ENCODE measurements at regions not wholly inside any gene's neighbourhood (a gene's known extent, or its start where the extent isn't known, plus 50 kb on each side); places are given as distances from the start of the nearest gene placed in this dataset.

GRCh38 chr9:79280691-79281090 lies 291.1 kb upstream of the TLE4 start:
- DNase-seq (ENCODE audit: extremely low read depth in 1 of 2, low read depth in 1 of 2) = no peak

GRCh38 chr9:79284081-79284480 lies 287.7 kb upstream of the TLE4 start:
- no peak for DNase-seq (ENCODE audit: extremely low read depth in 1 of 2, low read depth in 1 of 2)

- no peak for DNase-seq (ENCODE audit: extremely low read depth in 1 of 2, low read depth in 1 of 2)
Observed at GRCh38 chr9:79286992-79287707, 284.6 kb upstream of the TLE4 start.

GRCh38 chr9:79287708-79288290 lies 284.0 kb upstream of the TLE4 start:
- no peak for DNase-seq (ENCODE audit: extremely low read depth in 1 of 2, low read depth in 1 of 2)

GRCh38 chr9:79289856-79290255 lies 281.9 kb upstream of the TLE4 start:
- DNase-seq (ENCODE audit: extremely low read depth in 1 of 2, low read depth in 1 of 2) = no peak

GRCh38 chr9:79292731-79293280 lies 279.0 kb upstream of the TLE4 start:
- no peak for DNase-seq (ENCODE audit: extremely low read depth in 1 of 2, low read depth in 1 of 2)

- no peak for DNase-seq (ENCODE audit: extremely low read depth in 1 of 2, low read depth in 1 of 2)
Observed at GRCh38 chr9:79300068-79300467, 271.7 kb upstream of the TLE4 start.

GRCh38 chr9:79301085-79301484 lies 270.7 kb upstream of the TLE4 start:
- no peak for DNase-seq (ENCODE audit: extremely low read depth in 1 of 2, low read depth in 1 of 2)

GRCh38 chr9:79301551-79302391 lies 270.0 kb upstream of the TLE4 start:
- no peak for DNase-seq (ENCODE audit: extremely low read depth in 1 of 2, low read depth in 1 of 2)

- no peak for DNase-seq (ENCODE audit: extremely low read depth in 1 of 2, low read depth in 1 of 2)
Observed at GRCh38 chr9:79302569-79302968, 269.2 kb upstream of the TLE4 start.

GRCh38 chr9:79308012-79308411 lies 263.8 kb upstream of the TLE4 start:
- no peak for DNase-seq (ENCODE audit: extremely low read depth in 1 of 2, low read depth in 1 of 2)

- DNase-seq (ENCODE audit: extremely low read depth in 1 of 2, low read depth in 1 of 2) = no peak
Observed at GRCh38 chr9:79312686-79313421, 258.9 kb upstream of the TLE4 start.

GRCh38 chr9:79325501-79325900 lies 246.3 kb upstream of the TLE4 start:
- DNase-seq (ENCODE audit: extremely low read depth in 1 of 2, low read depth in 1 of 2) = no peak

GRCh38 chr9:79329861-79330260 lies 241.9 kb upstream of the TLE4 start:
- no peak for DNase-seq (ENCODE audit: extremely low read depth in 1 of 2, low read depth in 1 of 2)

- no peak for DNase-seq (ENCODE audit: extremely low read depth in 1 of 2, low read depth in 1 of 2)
Observed at GRCh38 chr9:79334001-79334400, 237.8 kb upstream of the TLE4 start.

GRCh38 chr9:79334711-79335110 lies 237.1 kb upstream of the TLE4 start:
- no peak for DNase-seq (ENCODE audit: extremely low read depth in 1 of 2, low read depth in 1 of 2)

- no peak for DNase-seq (ENCODE audit: extremely low read depth in 1 of 2, low read depth in 1 of 2)
Observed at GRCh38 chr9:79335987-79336386, 235.8 kb upstream of the TLE4 start.

- no peak for DNase-seq (ENCODE audit: extremely low read depth in 1 of 2, low read depth in 1 of 2)
Observed at GRCh38 chr9:79341561-79341960, 230.2 kb upstream of the TLE4 start.

GRCh38 chr9:79346350-79347020 lies 225.3 kb upstream of the TLE4 start:
- DNase-seq (ENCODE audit: extremely low read depth in 1 of 2, low read depth in 1 of 2) = no peak

- no peak for DNase-seq (ENCODE audit: extremely low read depth in 1 of 2, low read depth in 1 of 2)
Observed at GRCh38 chr9:79352322-79352721, 219.4 kb upstream of the TLE4 start.

Measured in activated CD8-positive, alpha-beta memory T cell treated with anti-CD3 and anti-CD28 coated beads for 1 hour (primary cell).